Glutamatergic neuron (in vitro differentiated cells): ENCODE measurements at regions not wholly inside any gene's neighbourhood (a gene's known extent, or its start where the extent isn't known, plus 50 kb on each side); places are given as distances from the start of the nearest gene placed in this dataset.
A peak's percentile ranks its signal among the peaks of the same experiment; 100 is the strongest.

ENCODE experiments used
- DNase-seq: peaks from one replicate; pipeline ENCODE4 v3.0.0; 2022
- H3K27ac Mint-ChIP-seq: one replicate; pipeline ENCODE4 v1.8.0; 2020; ENCODE audit warnings: mild to moderate bottlenecking, mixed read lengths, inconsistent platforms; ENCODE audit not compliant: unreplicated experiment
- H3K27me3 Mint-ChIP-seq: one replicate; pipeline ENCODE4 v1.8.0; 2020; ENCODE audit warnings: mild to moderate bottlenecking, moderate library complexity, mixed read lengths, inconsistent platforms; ENCODE audit not compliant: unreplicated experiment
- H3K36me3 Mint-ChIP-seq: one replicate; pipeline ENCODE4 v1.8.0; 2020; ENCODE audit warnings: mild to moderate bottlenecking, mixed read lengths, inconsistent platforms; ENCODE audit not compliant: unreplicated experiment
- H3K4me1 Mint-ChIP-seq: one replicate; pipeline ENCODE4 v1.8.0; 2020; ENCODE audit warnings: mild to moderate bottlenecking, low read depth, mixed read lengths, inconsistent platforms; ENCODE audit not compliant: unreplicated experiment
- H3K4me3 Mint-ChIP-seq: one replicate; pipeline ENCODE4 v1.8.0; 2020; ENCODE audit warnings: mild to moderate bottlenecking, mixed read lengths, inconsistent platforms; ENCODE audit not compliant: unreplicated experiment
- H3K9me3 Mint-ChIP-seq: one replicate; pipeline ENCODE4 v1.8.0; 2020; ENCODE audit warnings: mild to moderate bottlenecking, moderate library complexity, mixed read lengths, inconsistent platforms; ENCODE audit not compliant: unreplicated experiment
- TF ChIP-seq, protein P1 (sequence below): fragments of 200-600 bp; sonication (generic); IDR thresholded peaks from one replicate; pipeline ENCODE4 v1.5.0; 2021; ENCODE audit not compliant: partially characterized antibody, unreplicated experiment

DNA sequence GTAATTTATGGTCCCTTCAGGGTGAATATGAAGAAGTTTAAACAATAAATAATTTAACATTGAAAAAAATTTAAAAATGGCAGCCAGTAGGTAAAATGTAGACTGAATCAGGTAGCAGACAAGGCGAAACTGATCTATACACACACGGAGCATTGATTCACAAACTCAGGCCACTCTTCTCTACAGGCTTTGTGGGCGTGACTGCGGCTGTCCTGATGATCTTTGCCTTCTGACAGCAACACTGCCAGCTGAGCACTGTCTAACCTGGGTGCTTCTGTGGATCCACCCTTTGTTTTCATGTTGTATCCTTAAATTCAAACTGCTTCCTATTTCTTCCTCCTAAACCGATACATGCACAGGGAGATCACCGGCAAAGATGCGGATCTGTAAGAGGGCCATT is 315.4 kb upstream of the ADCY2 start:
- TF ChIP-seq, protein P1, sequence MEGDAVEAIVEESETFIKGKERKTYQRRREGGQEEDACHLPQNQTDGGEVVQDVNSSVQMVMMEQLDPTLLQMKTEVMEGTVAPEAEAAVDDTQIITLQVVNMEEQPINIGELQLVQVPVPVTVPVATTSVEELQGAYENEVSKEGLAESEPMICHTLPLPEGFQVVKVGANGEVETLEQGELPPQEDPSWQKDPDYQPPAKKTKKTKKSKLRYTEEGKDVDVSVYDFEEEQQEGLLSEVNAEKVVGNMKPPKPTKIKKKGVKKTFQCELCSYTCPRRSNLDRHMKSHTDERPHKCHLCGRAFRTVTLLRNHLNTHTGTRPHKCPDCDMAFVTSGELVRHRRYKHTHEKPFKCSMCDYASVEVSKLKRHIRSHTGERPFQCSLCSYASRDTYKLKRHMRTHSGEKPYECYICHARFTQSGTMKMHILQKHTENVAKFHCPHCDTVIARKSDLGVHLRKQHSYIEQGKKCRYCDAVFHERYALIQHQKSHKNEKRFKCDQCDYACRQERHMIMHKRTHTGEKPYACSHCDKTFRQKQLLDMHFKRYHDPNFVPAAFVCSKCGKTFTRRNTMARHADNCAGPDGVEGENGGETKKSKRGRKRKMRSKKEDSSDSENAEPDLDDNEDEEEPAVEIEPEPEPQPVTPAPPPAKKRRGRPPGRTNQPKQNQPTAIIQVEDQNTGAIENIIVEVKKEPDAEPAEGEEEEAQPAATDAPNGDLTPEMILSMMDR: no peak
- Mint-ChIP-seq H3K27me3 (no peaks in the 10 kb centered on the region), H3K9me3 (no peaks in the 10 kb centered on the region), H3K27ac (no peak overlapping the region), H3K4me3 (no peak overlapping the region), H3K4me1 (peaks cover 17% of the 10 kb centered on the region), H3K36me3 (no peaks in the 10 kb centered on the region)
- DNase-seq: no peak

GRCh38 chr5:7087719-7088297 is 308.1 kb upstream of the ADCY2 start:
- TF ChIP-seq, protein P1: no peak
- Mint-ChIP-seq H3K36me3 (no peaks in the 10 kb centered on the region), H3K9me3 (peaks cover 1% of the 10 kb centered on the region), H3K4me1 (peaks cover 4% of the 10 kb centered on the region), H3K4me3 (no peak overlapping the region), H3K27me3 (no peaks in the 10 kb centered on the region), H3K27ac (no peak overlapping the region)
- no peak for DNase-seq

DNA sequence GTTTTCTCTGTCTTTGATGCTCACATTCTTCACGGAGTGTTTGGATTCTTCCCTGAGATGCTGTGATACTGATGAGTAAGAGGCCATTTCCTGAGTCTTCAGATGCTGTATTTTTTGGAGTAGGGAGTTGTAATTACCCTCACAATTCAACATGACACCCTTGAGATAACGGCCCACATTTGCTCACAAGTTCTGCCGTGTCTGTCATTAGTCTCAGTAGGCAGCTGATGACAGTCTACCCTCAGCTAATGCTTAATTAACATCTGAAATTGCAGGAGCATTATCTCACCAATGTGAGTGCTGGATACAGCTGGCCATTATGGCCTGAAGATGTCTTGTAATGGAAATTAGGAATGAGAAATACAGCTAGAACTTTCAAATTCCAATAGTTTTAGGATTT is 307.1 kb upstream of the ADCY2 start:
- H3K36me3 Mint-ChIP-seq: no peaks in the 10 kb centered on the region
- H3K4me3 Mint-ChIP-seq: no peak overlapping the region

GRCh38 chr5:7094626-7095025 is 301.3 kb upstream of the ADCY2 start:
- no peak overlapping the region for H3K4me3 Mint-ChIP-seq
- H3K36me3 Mint-ChIP-seq: no peaks in the 10 kb centered on the region
- TF ChIP-seq, protein P1: no peak
- H3K4me1 Mint-ChIP-seq: peaks cover 5% of the 10 kb centered on the region
- H3K27me3 Mint-ChIP-seq: no peaks in the 10 kb centered on the region
- no peak for DNase-seq
- H3K9me3 Mint-ChIP-seq: no peaks in the 10 kb centered on the region
- no peak overlapping the region for H3K27ac Mint-ChIP-seq

More for the DNA sequence above, 307.1 kb upstream of the ADCY2 start:
- no peaks in the 10 kb centered on the region for H3K27me3 Mint-ChIP-seq
- H3K27ac Mint-ChIP-seq: peak overlapping the region; percentile 69
- peaks cover 1% of the 10 kb centered on the region for H3K9me3 Mint-ChIP-seq
- no peak for DNase-seq
- H3K4me1 Mint-ChIP-seq: peaks cover 4% of the 10 kb centered on the region
- TF ChIP-seq, protein P1: no peak

- no peaks in the 10 kb centered on the region for H3K36me3 Mint-ChIP-seq
- no peak overlapping the region for H3K27ac Mint-ChIP-seq
- H3K4me3 Mint-ChIP-seq: no peak overlapping the region
- no peak for DNase-seq
- H3K4me1 Mint-ChIP-seq: peaks cover 2% of the 10 kb centered on the region
- TF ChIP-seq, protein P1: no peak
- H3K9me3 Mint-ChIP-seq: no peaks in the 10 kb centered on the region
- no peaks in the 10 kb centered on the region for H3K27me3 Mint-ChIP-seq
These were observed 299.6 kb upstream of the ADCY2 start for GRCh38 chr5:7096294-7096693.
